SJSA1 (cell line): ENCODE measurements at regions not wholly inside any gene's neighbourhood (a gene's known extent, or its start where the extent isn't known, plus 50 kb on each side); places are given as distances from the start of the nearest gene placed in this dataset.

Experiments
- DNase-seq, 2 experiments: peaks; one replicate each; pipeline ENCODE4 v3.0.0-alpha.2; 2015 to 2020; ENCODE audit warnings: low spot score in 2 of 2, low read depth in 1 of 2
- H3K27ac ChIP-seq: fragments of 250-450 bp; sonication (Bioruptor Pico); 2 replicates; pipeline ENCODE4 v1.5.1; 2020; ENCODE audit warnings: mild to moderate bottlenecking, moderate library complexity
- H3K27me3 ChIP-seq: fragments of 250-450 bp; sonication (Bioruptor Pico); replicated peaks from 2 replicates; pipeline ENCODE4 v1.5.1; 2020; ENCODE audit warnings: mild to moderate bottlenecking, moderate library complexity
- H3K36me3 ChIP-seq: fragments of 250-450 bp; sonication (Bioruptor Pico); 2 replicates; pipeline ENCODE4 v1.5.1; 2020; ENCODE audit warnings: mild to moderate bottlenecking
- H3K4me1 ChIP-seq: fragments of 250-450 bp; sonication (Bioruptor Pico); replicated peaks from 2 replicates; pipeline ENCODE4 v1.6.1; 2021; ENCODE audit warnings: mild to moderate bottlenecking
- H3K4me3 ChIP-seq: fragments of 250-450 bp; sonication (Bioruptor Pico); 2 replicates; pipeline ENCODE4 v1.5.1; 2020; ENCODE audit warnings: mild to moderate bottlenecking
- H3K9me3 ChIP-seq: fragments of 250-450 bp; sonication (Bioruptor Pico); replicated peaks from 2 replicates; pipeline ENCODE4 v1.5.1; 2020; ENCODE audit warnings: mild to moderate bottlenecking

- no peaks in the 10 kb centered on the region for H3K36me3 ChIP-seq
- H3K4me3 ChIP-seq = no peak overlapping the region
- no peaks in the 10 kb centered on the region for H3K9me3 ChIP-seq
- peak in 1 of 2 experiments; percentile 25 for DNase-seq
- no peak overlapping the region for H3K27ac ChIP-seq
- no peaks in the 10 kb centered on the region for H3K27me3 ChIP-seq
- H3K4me1 ChIP-seq = peaks cover 25% of the 10 kb centered on the region
Measured at GRCh38 chr10:78980354-78980753, 88.4 kb upstream of the ZMIZ1 start.

- peak in 1 of 2 experiments; percentile 21 for DNase-seq
- H3K27me3 ChIP-seq = no peaks in the 10 kb centered on the region
- no peak overlapping the region for H3K4me3 ChIP-seq
- no peaks in the 10 kb centered on the region for H3K9me3 ChIP-seq
- no peaks in the 10 kb centered on the region for H3K36me3 ChIP-seq
- H3K4me1 ChIP-seq = peaks cover 23% of the 10 kb centered on the region
- no peak overlapping the region for H3K27ac ChIP-seq
Measured at GRCh38 chr10:78980815-78981214, 88.0 kb upstream of the ZMIZ1 start.

DNA sequence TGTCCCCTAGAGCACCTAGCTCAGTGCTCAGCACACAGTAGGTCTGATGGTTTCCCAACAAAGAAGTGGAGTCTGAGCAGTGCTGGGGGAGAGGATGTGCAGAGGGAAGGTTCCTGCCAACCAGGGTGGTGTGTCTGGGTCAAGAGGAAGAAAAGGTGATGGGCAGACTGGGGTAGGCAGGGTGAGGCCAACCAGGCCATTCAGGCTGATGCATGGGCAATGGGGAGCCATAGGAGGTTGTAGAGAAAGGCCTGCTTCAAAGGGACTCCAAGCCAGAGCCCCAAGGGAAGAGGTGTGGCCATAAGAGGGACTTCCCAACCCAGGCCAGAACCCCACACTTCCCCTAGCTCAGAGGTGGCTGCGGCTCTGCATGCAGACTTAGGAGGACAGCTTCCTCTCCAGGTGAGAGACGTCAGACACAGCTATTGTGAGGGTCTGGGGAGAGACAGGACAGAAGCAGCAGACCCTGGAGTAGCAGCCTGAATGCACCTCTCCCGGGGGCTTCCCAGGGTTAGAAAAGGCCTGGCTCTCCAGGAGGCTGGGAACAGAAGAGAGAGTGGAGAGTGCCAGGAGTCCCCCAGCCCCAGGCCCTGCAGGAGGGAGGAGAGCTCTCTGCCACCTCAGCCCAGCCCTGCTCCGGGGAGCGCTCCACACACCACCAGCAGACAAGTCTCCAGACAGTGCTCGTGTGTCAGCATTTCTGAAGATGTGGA, 87.4 kb upstream of the ZMIZ1 start:
- Histone ChIP-seq H3K4me1 (peaks cover 27% of the 10 kb centered on the region), H3K9me3 (no peaks in the 10 kb centered on the region), H3K36me3 (no peaks in the 10 kb centered on the region), H3K27ac (no peak overlapping the region), H3K4me3 (no peak overlapping the region), H3K27me3 (no peaks in the 10 kb centered on the region)
- no peak for DNase-seq

DNA sequence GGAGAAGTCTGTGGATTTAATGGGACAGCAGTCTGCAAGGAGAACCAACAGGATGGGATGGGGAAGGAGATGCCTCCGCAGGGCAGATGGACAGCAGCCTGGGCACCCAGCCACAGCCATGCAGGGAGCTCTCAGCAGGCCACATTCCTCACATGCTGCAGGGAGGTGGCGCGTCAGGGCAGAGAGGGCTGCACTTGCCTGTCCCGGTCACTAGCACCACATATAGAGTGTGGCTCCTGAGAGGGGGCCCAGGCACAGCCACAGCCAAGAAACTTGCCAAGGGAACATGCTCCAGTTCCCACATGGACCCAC, 86.8 kb upstream of the ZMIZ1 start:
- Histone ChIP-seq H3K27me3 (no peaks in the 10 kb centered on the region), H3K4me1 (peaks cover 27% of the 10 kb centered on the region), H3K4me3 (no peak overlapping the region), H3K27ac (no peak overlapping the region), H3K9me3 (no peaks in the 10 kb centered on the region), H3K36me3 (no peaks in the 10 kb centered on the region)
- DNase-seq = no peak

DNA sequence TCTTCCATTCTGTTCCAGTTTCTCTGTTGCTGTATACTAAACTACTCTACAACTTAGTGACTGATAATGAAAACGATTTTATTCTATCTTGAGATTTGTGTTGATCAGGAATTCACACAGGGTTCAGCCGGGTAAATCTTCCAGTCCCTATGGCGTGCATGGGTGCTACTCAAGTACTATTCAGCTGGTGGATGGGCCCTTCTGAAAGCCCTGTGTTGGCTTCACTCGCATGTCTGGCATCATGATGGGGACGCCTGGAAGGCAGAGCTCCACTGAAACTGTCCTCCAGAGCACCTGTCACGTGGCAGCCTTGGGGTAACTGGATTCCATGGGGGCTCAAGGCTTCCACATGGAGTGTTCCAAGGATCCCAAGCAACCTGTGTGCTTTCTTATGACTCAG, 86.0 kb upstream of the ZMIZ1 start:
- no peaks in the 10 kb centered on the region for H3K27me3 ChIP-seq
- no peak overlapping the region for H3K4me3 ChIP-seq
- H3K4me1 ChIP-seq = peaks cover 23% of the 10 kb centered on the region
- H3K9me3 ChIP-seq = no peaks in the 10 kb centered on the region
- no peaks in the 10 kb centered on the region for H3K36me3 ChIP-seq
- H3K27ac ChIP-seq = no peak overlapping the region
- DNase-seq = no peak

DNA sequence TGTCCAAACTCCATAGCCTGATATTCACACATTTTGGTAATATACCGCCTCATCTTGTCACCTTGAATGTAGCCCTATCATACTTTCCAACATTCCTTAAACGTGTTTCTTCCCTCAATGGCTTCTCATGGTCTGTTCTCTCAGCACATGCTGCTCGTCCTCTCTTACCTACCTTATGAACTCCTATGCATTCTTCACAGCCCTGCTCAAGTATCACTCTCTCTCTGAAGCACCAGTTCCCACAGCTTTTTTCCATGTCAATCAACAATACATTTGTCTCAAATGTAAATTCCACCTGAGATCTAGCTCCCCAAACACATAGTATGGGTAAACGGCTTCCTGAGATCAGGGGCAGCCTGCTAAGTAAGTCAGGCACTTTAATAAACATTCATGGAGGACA, 85.2 kb upstream of the ZMIZ1 start:
- H3K27ac ChIP-seq = no peak overlapping the region
- H3K4me1 ChIP-seq = peaks cover 20% of the 10 kb centered on the region
- H3K36me3 ChIP-seq = no peaks in the 10 kb centered on the region
- no peaks in the 10 kb centered on the region for H3K9me3 ChIP-seq
- no peak for DNase-seq
- no peak overlapping the region for H3K4me3 ChIP-seq
- no peaks in the 10 kb centered on the region for H3K27me3 ChIP-seq

GRCh38 chr10:78985973-78986818, 82.6 kb upstream of the ZMIZ1 start:
- Histone ChIP-seq H3K4me1 (peaks cover 16% of the 10 kb centered on the region), H3K27ac (no peak overlapping the region), H3K27me3 (no peaks in the 10 kb centered on the region), H3K4me3 (no peak overlapping the region), H3K36me3 (no peaks in the 10 kb centered on the region), H3K9me3 (no peaks in the 10 kb centered on the region)
- DNase-seq = no peak

GRCh38 chr10:78991187-78991586, 77.6 kb upstream of the ZMIZ1 start:
- peaks cover 21% of the 10 kb centered on the region for H3K4me1 ChIP-seq
- H3K27ac ChIP-seq = no peak overlapping the region
- H3K36me3 ChIP-seq = no peaks in the 10 kb centered on the region
- no peak overlapping the region for H3K4me3 ChIP-seq
- H3K27me3 ChIP-seq = no peaks in the 10 kb centered on the region
- peak in 1 of 2 experiments; percentile 42 for DNase-seq
- H3K9me3 ChIP-seq = no peaks in the 10 kb centered on the region

GRCh38 chr10:78992333-78992732, 76.4 kb upstream of the ZMIZ1 start:
- peaks cover 18% of the 10 kb centered on the region for H3K4me1 ChIP-seq
- H3K27me3 ChIP-seq = no peaks in the 10 kb centered on the region
- H3K4me3 ChIP-seq = no peak overlapping the region
- no peak for DNase-seq
- no peaks in the 10 kb centered on the region for H3K9me3 ChIP-seq
- no peaks in the 10 kb centered on the region for H3K36me3 ChIP-seq
- no peak overlapping the region for H3K27ac ChIP-seq

GRCh38 chr10:78993261-78993945, 75.4 kb upstream of the ZMIZ1 start:
- Histone ChIP-seq H3K4me1 (peaks cover 24% of the 10 kb centered on the region), H3K36me3 (no peaks in the 10 kb centered on the region), H3K27ac (no peak overlapping the region), H3K9me3 (no peaks in the 10 kb centered on the region), H3K27me3 (no peaks in the 10 kb centered on the region), H3K4me3 (no peak overlapping the region)
- DNase-seq = no peak

GRCh38 chr10:78995987-78996791, 72.6 kb upstream of the ZMIZ1 start:
- DNase-seq = no peak
- Histone ChIP-seq H3K4me1 (peaks cover 17% of the 10 kb centered on the region), H3K4me3 (no peak overlapping the region), H3K27me3 (no peaks in the 10 kb centered on the region), H3K27ac (no peak overlapping the region), H3K36me3 (no peaks in the 10 kb centered on the region), H3K9me3 (no peaks in the 10 kb centered on the region)

DNA sequence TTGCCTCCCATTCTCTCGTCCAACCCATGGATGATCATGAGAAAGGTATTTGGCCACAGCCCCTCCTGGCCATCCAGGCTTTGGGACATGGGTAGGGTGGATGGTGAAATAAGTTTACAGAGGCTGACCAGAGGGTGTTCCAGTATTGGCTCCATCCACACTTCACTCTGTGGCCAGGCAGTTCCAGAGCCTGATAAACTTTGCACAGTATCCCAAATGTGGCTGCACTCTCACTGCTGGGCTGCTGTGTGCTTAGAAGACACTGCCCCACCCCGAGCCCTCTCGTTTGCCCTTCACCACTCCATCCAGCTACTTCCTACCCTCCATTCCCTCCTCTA, 72.0 kb upstream of the ZMIZ1 start:
- H3K36me3 ChIP-seq = no peaks in the 10 kb centered on the region
- no peaks in the 10 kb centered on the region for H3K27me3 ChIP-seq
- no peak overlapping the region for H3K4me3 ChIP-seq
- H3K9me3 ChIP-seq = no peaks in the 10 kb centered on the region
- peaks cover 16% of the 10 kb centered on the region for H3K4me1 ChIP-seq
- no peak overlapping the region for H3K27ac ChIP-seq
- DNase-seq = no peak

DNA sequence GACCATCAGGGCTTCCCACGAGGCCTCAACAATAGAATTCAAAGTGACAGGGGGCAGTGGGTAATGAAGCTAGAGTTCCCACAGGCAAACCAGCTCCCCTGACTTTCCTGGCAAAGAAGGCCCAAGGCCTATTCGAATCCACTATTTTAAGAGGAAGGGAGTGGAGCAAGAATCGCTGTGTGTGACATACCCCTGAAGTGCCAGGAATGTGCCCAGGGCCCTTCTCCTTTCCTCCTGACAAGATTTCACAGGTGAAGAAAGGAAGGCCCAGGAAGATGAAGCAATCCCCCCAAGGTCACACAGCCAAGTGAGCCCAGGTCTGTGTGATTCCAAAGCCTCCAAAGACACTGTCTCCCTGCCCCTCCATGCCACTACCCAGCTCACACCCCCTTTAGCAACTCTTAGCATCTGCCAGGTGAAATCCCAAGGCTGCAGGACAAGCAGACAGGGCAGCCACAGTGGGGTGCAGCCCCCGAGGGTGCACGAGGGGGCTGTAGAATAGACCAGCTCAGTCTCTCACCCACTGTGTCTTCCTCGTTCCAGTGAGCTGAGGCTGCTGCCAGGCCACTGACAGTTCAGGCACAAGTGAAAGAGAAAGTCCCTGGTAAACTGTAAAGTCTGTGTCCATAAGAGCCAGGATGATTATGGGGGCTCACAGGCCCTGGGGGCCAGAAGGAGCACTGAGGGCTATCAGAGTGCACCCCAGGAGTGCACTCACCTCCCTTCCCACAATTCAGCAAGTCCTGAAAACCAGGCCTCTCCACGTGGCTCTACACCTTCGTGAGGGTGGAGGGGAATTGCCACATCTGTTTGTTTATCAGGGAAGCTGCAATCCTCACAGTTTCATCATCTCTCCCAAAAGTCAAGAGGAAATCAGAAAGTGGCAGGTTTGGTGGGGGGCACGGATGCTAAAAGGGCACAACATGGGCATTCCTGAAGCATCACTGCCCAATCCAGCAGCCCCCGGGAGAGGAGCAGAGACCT, 70.8 kb upstream of the ZMIZ1 start:
- Histone ChIP-seq H3K27me3 (no peaks in the 10 kb centered on the region), H3K27ac (no peak overlapping the region), H3K4me1 (peaks cover 15% of the 10 kb centered on the region), H3K9me3 (no peaks in the 10 kb centered on the region), H3K36me3 (no peaks in the 10 kb centered on the region), H3K4me3 (no peak overlapping the region)
- DNase-seq = peak in 1 of 2 experiments; percentile 19
